Neural progenitor cell (in vitro differentiated cells): ENCODE measurements at regions not wholly inside any gene's neighbourhood (a gene's known extent, or its start where the extent isn't known, plus 50 kb on each side); places are given as distances from the start of the nearest gene placed in this dataset.

Experiments used
- EZH2 ChIP-seq: fragments of 200-600 bp; sonication (generic); IDR thresholded peaks from 2 replicates; pipeline ENCODE4 v1.6.1; 2017; ENCODE audit warnings: antibody characterized with exemption, mild to moderate bottlenecking, moderate library complexity
- EZH2phosphoT487 ChIP-seq: fragments of 200-600 bp; sonication (generic); IDR thresholded peaks from 2 replicates; pipeline ENCODE4 v1.6.1; 2017; ENCODE audit warnings: antibody characterized with exemption
- TF ChIP-seq, protein P1 (sequence below): fragments of 200-600 bp; sonication (generic); IDR thresholded peaks from 2 replicates; pipeline ENCODE4 v1.5.1; 2017; ENCODE audit warnings: antibody characterized with exemption, mild to moderate bottlenecking

DNA sequence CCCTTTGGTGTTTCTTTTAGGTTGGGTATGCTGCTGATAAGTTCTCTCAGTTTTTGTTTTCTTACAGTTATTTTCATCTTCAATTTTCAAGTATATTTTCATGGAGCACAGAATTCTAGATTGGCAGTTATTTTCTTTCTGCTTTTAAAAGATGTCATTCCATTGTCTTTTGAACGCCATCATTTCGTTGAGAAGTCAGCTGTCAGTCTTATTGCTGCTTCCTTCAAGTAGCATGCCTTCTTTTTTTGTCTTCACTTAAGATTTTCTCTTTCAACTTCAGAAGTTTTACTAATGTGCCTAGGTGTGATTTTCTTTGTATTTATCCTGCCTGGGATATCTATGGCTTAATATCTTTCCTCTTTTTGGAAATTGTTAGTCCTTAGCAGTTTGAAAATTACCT, 262.2 kb upstream of the PMFBP1 start:
- TF ChIP-seq, protein P1, sequence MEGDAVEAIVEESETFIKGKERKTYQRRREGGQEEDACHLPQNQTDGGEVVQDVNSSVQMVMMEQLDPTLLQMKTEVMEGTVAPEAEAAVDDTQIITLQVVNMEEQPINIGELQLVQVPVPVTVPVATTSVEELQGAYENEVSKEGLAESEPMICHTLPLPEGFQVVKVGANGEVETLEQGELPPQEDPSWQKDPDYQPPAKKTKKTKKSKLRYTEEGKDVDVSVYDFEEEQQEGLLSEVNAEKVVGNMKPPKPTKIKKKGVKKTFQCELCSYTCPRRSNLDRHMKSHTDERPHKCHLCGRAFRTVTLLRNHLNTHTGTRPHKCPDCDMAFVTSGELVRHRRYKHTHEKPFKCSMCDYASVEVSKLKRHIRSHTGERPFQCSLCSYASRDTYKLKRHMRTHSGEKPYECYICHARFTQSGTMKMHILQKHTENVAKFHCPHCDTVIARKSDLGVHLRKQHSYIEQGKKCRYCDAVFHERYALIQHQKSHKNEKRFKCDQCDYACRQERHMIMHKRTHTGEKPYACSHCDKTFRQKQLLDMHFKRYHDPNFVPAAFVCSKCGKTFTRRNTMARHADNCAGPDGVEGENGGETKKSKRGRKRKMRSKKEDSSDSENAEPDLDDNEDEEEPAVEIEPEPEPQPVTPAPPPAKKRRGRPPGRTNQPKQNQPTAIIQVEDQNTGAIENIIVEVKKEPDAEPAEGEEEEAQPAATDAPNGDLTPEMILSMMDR: no peak
- TF ChIP-seq EZH2: no peak
- no peak for TF ChIP-seq EZH2phosphoT487
